Uterus (tissue), 2 donors: ENCODE measurements at regions not wholly inside any gene's neighbourhood (a gene's known extent, or its start where the extent isn't known, plus 50 kb on each side); places are given as distances from the start of the nearest gene placed in this dataset.

Source experiments
- POLR2A ChIP-seq, 2 donors: fragments of 450-650 bp; IDR thresholded peaks; one replicate each; pipeline ENCODE4 v1.6.1; 2016; ENCODE audit warnings: antibody characterized with exemption in 2 of 2, mild to moderate bottlenecking in 1 of 2, moderate library complexity in 1 of 2
- TF ChIP-seq, protein P1 (sequence below), 4 experiments: fragments of 200-600 bp in 2 of 4; fragments of 450-650 bp in 2 of 4; sonication (generic) in 2 of 4; IDR thresholded peaks; one replicate each; pipeline ENCODE4 v1.5.1; 2016 to 2019; ENCODE audit warnings: antibody characterized with exemption in 4 of 4, mild to moderate bottlenecking in 2 of 4, moderate library complexity in 1 of 4

DNA sequence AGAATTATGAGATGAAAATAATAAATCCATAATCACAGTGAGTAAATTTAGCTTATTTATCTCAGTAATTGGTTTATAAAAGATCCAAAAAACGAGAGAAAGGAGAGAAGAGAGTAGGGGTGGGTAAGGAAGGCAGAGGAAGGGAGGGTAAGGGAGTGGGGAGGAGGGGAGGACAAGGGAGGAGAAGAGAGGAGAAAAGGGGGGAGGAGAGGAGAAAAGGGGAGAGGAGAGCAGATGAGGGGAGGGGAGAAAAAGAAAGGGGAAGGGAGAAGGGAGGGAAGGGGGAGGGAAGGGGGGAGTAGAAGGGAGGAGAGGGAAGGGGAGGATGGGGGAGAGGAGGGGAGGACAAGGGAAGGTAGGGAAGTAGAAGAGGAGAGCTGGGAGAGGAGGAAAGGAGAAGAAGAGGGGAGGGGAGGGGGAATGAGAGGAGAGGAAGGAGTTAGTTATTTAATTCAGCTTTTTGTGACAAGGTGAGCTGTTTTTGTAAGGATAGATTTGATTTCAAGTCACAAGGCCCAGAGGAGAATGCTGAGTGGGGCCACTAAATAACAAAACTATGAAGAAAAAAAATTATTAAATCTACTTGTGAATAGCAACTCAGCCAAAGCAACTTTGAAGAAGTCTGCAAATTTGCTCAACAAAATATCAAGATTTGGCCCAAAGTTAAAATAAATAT lies 454.3 kb downstream of the ARAP2 start:
- no peak for TF ChIP-seq POLR2A (IDR thresholded peaks at IDR 0.05)
- TF ChIP-seq, protein P1, sequence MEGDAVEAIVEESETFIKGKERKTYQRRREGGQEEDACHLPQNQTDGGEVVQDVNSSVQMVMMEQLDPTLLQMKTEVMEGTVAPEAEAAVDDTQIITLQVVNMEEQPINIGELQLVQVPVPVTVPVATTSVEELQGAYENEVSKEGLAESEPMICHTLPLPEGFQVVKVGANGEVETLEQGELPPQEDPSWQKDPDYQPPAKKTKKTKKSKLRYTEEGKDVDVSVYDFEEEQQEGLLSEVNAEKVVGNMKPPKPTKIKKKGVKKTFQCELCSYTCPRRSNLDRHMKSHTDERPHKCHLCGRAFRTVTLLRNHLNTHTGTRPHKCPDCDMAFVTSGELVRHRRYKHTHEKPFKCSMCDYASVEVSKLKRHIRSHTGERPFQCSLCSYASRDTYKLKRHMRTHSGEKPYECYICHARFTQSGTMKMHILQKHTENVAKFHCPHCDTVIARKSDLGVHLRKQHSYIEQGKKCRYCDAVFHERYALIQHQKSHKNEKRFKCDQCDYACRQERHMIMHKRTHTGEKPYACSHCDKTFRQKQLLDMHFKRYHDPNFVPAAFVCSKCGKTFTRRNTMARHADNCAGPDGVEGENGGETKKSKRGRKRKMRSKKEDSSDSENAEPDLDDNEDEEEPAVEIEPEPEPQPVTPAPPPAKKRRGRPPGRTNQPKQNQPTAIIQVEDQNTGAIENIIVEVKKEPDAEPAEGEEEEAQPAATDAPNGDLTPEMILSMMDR (IDR thresholded peaks at IDR 0.05): no peak
